GM12872 (cell line): ENCODE measurements at regions not wholly inside any gene's neighbourhood (a gene's known extent, or its start where the extent isn't known, plus 50 kb on each side); places are given as distances from the start of the nearest gene placed in this dataset.

Experiments
- TF ChIP-seq, protein P1 (sequence below): IDR thresholded peaks from 3 replicates; pipeline ENCODE4 v1.5.1; 2011; ENCODE audit warnings: low read depth, mild to moderate bottlenecking, low read length, moderate library complexity; ENCODE audit not compliant: insufficient read depth

DNA sequence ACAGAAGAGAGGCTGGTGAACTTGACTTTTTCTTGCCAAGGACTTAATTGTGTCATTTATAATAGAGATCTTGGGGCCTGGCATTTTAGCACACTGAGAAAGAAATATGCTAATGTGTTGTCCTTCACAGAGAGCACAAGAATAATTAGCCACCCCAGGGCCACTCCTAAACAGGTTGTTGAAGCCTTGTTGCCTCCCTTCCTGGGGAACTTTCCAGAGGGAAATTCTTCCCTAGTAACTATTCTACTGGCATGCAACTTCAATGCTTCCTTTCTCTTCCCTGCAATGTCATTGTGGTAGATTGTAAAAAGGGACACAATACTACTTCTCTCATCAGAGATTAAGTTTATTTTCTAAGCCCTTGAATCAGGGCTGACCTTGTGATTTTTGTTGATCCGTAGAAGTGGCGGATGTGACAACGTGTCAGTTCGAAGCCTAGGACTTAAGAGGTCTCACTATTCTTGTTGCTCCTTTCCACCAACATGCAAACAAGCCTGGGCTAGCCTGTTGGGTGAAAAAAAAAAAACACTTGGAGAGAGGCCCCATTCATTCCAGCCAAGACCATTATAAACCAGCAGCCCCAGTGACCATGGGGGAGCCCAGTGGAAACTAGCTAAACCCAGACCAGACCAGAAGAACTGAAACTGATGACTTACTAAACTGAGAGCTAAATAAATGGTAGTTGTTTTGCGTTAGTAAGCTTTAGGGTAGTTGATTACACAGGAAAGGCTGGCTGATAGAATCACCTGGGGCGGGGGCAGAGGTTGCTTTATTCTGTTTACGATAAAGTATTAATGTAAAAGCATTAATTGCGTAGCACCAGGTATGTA lies 287.2 kb downstream of the SHQ1 start:
- TF ChIP-seq, protein P1, sequence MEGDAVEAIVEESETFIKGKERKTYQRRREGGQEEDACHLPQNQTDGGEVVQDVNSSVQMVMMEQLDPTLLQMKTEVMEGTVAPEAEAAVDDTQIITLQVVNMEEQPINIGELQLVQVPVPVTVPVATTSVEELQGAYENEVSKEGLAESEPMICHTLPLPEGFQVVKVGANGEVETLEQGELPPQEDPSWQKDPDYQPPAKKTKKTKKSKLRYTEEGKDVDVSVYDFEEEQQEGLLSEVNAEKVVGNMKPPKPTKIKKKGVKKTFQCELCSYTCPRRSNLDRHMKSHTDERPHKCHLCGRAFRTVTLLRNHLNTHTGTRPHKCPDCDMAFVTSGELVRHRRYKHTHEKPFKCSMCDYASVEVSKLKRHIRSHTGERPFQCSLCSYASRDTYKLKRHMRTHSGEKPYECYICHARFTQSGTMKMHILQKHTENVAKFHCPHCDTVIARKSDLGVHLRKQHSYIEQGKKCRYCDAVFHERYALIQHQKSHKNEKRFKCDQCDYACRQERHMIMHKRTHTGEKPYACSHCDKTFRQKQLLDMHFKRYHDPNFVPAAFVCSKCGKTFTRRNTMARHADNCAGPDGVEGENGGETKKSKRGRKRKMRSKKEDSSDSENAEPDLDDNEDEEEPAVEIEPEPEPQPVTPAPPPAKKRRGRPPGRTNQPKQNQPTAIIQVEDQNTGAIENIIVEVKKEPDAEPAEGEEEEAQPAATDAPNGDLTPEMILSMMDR, result no peak

DNA sequence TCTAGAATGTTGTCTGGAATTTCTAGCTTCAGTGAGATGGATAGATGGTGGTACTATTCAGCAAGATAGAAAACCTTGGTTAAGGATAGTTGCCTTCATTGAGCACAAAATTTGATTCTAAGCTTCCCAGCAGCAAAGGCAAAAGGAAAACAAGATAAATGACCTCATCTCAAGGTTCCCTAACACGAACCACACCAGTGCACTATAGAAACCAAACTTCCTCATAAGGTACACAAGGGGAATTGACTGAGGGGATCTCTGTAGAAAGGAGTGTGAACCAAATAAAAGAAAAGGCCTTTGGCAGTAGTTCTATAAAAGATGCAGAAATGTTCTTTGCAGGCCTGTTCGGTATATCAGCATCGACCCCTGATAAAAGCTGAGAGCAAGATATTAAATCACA lies 288.9 kb downstream of the SHQ1 start:
- TF ChIP-seq, protein P1, result no peak

DNA sequence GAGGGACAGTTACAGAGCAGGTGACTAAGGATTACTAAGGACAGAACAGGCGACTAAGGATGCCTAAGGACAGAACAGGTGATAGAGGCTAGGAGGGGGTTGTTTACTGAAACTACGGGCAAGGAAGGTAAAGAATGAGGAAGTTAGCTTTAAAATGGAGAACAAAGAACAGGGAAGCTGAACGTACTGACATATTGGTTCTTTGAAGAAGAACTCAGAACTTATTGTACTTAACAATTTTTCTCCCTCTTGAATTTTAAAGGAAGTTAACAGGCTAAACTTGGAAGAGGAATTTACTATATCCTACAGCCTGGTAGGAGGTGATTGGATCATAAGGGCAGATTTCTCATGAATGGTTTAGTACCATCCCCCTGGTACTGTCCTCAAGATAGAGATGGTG lies 290.2 kb downstream of the SHQ1 start:
- TF ChIP-seq, protein P1, result no peak

DNA sequence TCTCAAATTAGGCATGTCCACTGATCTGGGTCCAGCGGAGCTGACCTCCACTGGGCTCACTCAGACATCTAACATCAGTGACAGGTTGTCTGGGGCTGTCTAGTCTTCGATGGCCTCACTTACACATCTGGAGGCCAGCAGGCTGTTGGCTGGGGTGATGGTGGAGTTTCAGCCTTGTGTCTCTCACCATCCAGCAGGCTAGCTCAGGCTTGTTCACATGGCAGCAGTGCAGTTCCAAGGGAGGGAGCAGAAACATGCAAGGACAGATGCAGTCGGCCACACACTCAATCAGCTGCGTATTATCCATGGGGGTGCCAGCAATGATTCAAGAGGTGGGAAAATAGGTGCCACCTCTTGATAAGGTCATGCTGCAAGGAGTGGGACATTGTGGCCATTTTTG lies 292.5 kb downstream of the SHQ1 start:
- TF ChIP-seq, protein P1, result no peak

DNA sequence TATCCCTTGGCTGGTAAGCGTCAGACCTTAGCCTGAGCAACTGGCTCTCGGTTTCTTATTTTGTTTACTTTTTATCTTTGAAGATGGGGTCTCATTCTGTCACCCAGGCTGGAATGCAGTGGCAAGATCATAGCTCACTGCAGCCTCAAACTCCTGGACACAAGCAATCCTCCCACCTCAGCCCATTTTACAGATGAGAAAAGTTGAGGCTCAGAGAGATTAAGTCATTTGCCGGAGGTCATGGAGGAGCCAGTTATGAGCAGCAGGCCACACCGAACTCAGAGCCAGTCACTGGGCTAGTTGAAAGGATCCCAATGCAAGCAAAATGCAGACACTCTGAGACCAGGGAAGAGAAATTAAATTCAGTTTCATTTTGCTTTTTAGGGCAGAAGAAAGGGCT lies 293.6 kb downstream of the SHQ1 start:
- TF ChIP-seq, protein P1, result no peak

DNA sequence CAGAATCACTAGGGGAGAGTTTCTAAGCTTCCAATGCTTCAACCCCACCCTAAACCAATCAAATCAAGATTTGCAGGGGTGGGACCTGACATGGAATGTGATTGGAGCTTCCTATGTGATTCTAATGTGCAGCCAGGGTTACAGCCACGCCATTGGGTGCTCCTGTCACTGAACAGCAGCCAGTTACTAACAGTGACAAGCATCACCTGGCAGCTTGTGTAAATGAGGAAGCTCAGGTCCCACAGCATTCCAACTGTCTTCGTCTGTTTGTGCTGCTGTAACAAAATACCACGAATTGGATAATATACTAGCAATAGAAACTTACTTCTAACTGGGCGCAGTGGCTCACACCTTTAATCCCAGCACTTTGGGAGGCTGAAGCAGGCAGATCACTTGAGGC lies 294.9 kb downstream of the SHQ1 start:
- TF ChIP-seq, protein P1, result no peak

DNA sequence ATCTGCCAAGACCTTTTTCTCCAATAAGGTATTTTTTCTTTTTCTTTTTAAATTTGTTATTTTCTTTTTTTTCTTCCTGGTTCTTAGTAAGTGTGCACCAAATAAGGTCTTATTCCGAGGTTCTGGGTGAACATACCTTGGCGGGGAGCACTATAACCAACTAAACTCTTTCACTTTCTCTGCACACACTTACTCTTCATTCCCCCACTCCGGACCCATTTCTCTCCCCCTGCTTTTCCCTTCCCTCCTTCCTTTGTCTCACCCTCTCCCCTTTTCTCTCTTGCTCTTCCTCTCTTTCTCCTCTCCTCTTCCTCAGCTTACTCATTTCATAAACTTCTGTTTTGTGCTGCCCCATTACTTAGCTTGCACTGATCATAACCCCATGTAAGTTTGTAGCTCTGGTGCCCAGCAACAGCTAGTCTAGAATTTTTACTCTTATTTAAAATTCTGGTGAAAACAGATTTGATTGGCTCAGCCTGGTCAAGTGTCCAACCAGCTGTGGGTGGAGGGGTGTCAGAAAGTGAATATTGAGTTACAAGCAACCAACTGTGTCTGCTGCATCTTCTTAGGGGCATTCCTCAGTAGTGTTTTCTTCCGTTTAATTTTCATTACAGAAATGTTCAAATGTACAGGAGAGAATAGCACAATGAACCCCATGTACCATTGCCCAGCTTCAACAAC lies 297.5 kb downstream of the SHQ1 start:
- TF ChIP-seq, protein P1, result no peak
